ENCODE measurements at regions not wholly inside any gene's neighbourhood (a gene's known extent, or its start where the extent isn't known, plus 50 kb on each side); places are given as distances from the start of the nearest gene placed in this dataset.
"Not testable (repeated sequence)": the region's sequence is repeated elsewhere in the genome, so short reads cannot be mapped to it uniquely, and the experiment has no call there.

DNA sequence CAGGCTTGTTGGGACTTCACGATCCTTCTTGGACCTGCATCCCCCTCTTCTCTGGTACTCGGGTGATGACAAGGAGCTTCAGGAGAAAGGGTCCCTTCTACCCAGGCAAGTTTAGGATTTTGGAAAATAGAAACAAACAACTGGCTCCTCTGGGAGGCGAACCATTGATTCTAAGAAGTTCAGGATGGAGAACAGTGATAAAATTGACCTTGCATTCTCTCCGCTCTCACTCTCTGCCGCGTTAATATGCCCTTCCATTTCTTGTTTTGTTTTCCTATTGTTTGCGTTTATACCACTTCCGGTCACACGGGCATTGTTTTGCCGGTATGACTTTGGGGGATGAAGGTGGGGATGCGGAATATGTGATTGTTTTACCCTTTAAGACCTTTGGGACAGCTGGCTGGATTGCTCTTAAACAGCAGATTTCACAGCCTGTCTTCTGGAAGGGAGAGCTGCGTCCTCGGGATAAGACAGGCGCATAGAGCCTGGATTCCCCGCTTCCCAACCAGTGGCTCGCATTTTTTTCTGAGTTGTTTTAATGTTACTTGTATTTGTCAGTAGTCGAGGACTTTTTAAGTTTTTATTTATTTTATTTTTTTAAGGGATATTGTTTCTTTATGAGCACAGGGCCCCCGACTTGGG lies 144.3 kb upstream of the ZNF184 start:
- no peak for DNase-seq

DNA sequence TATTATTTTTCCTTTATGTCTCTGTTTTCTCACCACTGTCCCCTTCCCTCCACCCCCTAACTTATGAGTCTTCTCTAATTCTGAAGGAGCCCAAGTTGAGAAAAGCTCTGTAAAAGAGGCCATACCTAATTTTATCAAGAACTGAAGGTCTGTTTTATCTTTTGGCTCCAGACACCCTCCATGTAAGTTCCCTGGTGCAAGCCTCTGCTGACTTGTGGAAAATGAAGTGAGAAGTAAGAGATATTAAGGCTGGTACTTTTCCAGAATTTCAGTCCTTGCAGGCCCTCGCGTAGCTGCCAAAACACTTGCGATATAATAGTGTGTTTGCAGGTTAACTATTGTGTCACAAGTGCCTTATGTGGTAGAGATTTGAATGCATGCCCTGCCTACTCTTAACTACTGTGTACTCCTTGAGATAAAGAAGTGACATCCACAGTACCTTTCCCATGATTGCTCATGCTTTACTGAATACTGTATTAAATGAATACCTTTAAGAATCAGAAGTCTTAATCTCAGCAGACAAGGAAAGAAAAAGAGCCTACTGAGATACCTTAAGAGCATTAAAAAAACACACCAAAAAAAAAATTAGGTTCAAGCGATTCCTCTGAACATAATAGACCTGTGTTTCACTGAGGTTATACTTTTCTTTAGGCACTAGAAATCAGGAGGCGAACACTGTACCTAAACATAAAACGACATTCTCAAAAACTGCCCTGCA lies 143.6 kb upstream of the ZNF184 start:
- DNase-seq: no peak

DNA sequence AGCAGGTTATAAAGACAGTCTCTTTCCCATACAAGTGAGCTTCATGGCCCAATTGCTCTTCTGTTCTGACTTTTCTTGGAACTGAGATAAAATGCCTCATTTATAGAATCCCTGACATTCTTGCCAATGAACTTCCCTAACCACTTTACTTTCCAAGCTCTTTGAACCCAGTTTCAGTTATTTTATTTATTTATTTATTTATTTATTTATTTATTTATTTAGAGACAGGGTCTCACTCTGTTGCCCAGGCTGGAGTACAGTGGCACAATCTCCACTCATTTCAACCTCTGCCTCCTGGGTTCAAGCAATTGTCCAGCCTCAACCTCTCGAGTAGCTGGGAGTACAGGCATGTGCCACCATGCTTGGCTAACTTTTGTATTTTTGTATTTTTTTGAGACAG lies 138.5 kb upstream of the ZNF184 start:
- no peak for DNase-seq

DNA sequence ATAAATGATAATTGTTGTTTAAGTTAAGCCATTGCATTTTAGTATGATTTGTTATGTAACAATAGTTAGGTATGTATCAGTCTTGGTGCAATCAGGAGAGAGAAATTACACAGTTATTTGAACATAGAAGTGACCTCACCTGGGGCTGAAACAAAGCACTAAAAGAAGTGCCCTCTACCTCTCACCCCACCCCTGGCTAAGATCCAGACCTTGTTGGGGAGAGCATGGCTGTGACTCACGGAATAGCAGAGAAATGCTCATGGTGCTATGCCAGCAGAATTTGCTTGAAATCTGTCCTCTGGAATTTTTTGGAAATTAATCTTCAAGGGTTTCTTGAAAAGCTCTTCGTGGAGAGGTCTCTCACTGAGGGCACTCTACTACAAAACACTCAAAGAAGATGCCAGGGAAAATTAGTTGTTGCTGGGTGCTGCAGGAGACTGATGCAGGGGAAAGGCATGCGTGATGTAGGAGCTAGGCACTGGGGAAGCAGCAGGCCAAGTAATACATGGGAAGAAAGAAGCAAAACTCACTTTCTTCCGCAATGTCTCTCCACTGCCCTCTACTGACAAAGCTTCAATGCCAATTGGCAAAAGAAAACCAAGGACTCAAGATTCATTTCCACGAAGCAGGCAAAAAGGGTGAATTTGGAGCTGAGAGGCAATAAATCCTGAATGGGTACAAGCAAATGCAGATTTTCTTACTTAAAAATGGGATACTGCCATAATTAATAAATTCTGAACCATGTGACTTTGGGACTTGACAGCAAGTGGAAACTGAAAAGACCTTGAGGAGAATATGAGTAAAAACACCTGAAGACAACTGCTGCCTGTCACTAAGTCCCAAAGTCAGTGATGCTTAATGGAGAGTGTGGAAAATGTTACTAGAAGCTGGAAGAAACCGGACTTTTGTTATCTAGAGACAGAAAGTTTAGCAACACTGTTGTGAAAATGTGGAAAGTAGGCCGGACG lies 136.3 kb upstream of the ZNF184 start:
- DNase-seq: no peak

DNA sequence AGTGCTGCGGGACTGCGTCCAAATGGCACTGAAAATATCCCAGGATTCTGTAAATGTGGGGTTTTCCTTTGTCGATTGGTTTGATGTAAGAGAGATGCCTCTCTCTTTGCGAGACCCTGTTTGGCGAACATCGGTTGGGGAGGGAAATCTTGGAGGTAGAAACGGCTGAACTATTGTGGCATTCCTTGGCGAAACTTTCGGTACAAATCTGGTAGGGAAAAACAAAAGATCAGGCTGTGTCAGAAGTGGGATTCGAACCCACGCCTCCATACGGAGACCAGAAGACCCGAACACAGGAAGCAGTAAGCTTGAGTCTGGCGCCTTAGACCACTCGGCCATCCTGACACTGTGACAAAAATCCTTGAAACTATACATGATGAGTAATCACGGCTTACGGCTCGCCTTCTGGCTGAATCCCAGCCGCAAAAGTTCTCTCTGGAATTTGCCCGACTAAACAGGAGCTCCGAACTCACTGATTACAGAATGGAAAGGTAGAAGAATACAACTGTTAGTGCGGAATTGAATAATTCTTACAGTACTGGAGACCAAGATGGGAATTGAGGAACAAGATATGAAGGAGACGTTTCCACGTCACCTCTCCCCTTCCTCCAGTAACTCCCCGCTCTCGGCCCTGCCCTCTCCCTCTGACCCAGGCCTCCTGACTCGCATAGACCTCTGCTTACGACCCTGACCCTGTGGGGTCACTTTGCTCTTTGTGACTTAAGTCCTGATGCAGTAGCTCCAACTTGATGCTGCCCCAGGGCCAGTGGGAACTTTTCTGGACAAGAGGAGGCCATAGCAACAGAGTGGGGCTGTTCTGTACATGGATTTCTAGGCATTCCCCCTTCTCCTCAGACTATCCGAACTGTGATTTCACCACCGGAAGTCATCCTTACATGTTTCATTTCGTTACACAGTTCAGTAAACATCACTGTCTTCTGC lies 132.8 kb upstream of the ZNF184 start:
- no peak for DNase-seq

DNA sequence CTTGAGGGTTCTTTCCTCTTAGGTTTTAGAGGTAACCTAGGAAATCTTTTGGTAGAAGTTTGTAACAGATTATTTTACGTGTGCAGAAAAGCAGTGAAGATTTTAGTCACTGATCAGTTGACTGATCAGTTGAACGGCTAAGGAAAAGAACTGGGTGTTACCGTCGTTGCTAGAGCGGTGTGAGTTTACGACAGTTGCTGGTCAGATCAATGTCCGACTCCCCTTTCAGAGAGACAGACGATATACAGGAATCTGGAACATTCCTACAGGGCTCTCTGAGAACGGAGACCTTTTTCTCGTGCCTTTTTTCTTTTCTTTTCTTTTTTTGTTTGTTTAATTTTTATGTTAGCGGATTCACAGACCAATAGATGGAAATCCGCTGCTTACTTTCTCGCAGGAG lies 132.1 kb upstream of the ZNF184 start:
- no peak for DNase-seq

DNA sequence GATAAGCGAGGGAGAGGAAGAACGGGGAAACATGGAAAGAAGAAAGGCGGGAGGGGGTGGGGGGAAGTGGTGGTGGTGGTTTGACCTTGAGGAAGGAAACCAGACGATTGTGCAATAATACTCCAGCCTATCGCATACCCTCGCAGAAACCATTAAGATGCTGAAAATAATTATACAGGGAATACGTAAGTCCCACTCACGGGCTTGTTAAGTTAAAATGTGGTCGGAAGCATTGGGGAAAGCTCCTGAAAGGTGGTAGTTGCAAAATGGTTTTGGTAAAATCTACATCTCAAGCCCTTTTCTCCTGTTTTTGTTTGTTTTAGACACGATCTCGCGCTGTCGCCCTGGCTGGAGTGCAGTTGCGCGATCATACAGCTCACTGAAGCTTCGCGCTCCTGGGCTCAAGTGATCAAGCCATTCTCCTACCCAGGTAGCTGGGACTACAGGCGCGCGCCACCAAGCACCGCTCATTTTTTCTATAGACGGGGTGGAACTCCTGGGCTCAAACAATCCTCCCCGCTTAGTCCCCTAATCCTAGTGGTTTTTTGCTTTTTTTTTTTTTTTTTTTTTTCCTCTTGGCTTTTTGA lies 128.9 kb upstream of the ZNF184 start:
- no peak for DNase-seq

DNA sequence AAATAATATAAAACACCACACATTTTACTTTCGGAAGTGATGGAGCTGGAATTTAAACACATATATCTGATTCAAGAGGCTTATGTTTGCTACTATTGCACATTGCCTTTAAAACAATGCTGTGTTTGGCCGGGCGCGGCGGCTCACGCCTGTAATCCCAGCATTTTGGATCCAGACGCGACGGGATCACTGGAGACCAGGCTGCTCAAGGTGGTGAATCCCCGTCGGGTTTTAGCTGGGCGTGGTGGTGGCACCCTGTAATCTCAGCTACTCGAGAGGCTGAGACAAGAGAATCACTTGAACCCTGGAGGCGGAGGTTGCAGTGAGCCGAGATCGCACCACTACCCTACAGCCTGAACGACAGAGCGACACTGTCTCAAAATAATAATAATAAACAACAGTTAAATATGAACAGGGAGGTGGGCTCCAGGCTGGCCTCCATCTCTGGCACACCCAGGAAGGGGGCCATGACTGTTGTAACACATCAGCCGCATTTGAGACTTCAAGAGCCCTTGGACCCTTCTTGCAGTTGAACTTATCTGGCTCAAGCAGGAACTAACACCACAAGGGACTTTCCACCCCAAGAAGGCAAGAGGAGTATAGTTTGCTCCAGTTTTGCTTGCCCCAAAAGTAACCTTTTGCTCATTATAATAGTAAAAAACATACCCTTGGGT lies 127.1 kb upstream of the ZNF184 start:
- no peak for DNase-seq

DNA sequence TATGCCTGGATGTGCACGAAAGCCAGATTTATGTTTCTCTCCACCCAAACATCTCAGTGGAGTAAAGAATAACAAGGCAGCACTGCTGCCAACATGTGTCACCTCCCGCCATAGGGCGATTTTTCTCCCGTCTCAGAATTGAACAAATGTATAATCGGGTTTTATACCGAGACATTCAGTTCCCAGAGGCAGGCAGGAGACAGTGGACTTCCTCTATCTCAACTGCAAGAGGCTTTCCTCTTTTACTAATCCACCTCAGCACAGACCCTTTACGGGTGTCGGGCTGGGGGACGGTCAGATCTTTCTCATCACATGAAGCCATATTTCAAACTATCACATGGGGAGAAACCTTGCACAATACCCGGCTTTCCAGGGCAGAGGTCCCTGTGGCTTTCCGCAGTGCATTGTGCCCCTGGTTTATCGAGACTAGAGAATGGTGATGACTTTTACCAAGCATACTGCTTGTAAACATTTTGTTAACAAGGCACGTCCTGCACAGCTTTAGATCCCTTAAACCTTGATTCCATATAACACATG lies 124.2 kb upstream of the ZNF184 start:
- not testable (repeated sequence) for DNase-seq

DNA sequence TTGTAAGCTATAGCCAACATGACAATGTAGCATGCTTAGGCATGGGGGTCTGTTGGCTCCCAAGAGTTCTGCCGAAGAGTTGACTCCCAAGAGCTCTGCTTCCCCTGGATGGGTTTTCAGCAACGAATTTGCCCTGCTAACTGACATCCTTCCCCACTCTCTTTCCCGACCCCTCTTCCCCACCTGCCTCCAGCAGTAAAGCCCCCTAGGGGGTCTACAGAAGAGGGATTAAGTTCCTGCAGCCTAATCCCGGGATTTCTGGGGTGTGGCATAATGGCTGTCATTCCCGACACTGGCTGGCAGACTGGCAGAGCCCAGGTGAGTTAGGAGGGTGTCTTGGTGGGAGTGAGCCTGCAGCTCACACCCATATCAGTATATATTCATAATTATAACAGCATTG lies 121.0 kb upstream of the ZNF184 start:
- no peak for DNase-seq

DNA sequence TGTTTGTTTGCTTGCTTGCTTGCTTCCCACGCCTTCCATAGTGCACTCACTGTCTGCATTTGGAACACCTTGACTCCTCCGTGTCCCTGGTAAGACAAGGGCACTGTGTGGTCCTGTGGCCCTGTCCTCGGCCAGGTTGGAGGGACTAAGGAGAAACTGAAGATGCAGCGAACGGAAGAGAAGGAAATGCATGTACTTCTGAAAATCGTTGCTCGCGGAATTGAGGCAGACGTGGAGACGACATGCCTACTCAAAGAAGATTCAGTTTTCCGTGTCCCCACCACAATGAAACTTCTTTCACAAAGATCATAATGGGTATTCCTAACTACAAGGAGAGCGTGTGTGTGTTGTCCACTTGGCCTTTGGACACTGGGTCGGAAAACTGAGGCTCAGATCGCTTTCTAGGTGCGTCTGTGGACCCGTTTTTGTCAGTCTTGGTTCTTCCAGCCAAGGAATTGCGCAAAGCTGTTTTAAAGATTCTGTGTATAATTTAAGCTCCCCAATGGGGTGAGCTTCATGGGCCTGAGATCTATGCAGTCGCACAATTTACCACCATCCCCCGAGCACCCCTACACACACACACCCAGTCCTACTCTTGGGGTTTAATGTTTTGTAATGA lies 120.4 kb upstream of the ZNF184 start:
- DNase-seq: no peak

DNA sequence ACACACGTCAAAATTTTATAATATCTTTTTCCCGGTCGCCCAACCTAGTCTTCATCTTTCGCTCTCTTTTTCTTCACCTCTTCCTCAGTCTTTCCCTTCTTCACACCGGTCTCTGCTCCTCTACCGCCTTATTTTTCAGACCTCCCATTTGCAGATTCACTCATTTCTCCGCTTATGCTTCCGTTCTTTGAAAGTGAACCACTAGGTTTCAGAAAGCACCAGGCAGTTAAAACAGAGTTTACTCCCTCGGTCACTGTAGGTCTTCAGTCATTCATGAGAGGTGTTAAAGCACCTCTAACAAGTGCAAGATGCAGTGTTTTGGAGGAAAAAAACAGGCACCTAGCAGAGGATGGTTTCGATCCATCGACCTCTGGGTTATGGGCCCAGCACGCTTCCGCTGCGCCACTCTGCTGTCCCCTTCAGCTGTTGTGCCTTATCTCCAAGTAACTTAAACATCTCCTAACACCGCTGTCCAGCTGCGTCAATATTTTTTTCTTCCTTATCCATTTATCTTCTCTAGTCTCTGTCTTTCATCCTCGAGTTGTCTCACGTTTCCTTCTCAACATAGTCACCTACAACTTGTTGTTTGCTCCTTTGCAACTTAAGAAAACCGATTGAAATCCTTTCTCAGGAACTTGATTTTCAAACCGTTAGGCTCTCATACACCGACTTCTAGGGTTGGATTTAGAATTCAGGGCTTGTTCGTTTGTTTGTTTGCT lies 119.7 kb upstream of the ZNF184 start:
- DNase-seq: peak; percentile 17

DNA sequence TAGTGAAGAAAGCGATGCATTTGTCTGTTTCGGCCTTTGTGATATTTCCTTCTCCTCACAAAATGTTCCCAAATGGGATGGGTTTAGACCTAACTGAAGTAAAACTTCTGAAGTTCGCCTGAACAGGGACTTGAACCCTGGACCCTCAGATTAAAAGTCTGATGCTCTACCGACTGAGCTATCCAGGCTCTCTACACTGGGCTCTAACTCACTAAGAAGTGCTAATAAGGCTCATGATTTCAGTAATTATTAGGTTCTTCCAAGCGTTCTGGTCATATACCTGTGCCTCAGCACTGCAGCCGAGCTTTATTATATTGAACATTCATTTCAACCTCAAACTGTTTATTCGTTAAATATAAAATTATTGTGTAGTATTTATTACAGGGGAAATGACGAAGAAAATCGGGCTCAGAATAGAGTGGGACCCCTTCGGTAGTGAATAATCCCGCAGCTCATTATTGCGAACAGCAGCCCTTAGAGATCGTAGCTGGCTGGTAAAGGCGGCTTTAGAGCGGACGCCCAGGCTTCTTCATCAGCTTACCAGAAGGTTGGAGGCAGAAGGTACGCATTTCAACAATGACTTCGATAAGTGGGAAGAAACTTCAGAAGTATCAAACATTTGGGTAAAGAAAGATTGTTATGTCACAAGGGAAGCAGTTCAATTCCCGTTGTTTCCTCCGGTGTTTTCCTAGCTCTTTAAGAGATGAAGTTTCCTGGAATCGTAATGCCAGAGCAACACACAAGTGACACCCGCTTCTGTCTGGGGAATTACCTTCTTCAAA lies 119.0 kb upstream of the ZNF184 start:
- DNase-seq: no peak

DNA sequence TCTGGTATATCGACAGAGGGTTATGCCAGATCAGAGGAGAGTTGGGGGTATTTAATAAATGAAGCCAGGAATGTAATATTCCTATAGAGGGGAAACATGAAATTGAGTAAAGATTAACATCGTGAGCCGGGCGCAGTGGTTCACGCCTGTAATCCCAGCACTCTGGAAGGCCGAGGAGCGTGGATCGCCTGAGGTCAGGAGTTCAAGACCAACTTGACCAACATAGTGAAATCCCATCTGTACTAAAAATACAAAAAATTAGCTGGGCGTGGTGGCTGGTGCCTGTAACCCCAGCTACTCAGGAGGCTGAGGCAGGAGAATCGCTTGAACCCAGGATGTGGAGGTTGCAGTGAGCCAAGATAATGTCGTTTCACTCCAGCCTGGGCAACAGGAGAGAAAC lies 112.4 kb upstream of the ZNF184 start:
- not testable (repeated sequence) for DNase-seq

DNA sequence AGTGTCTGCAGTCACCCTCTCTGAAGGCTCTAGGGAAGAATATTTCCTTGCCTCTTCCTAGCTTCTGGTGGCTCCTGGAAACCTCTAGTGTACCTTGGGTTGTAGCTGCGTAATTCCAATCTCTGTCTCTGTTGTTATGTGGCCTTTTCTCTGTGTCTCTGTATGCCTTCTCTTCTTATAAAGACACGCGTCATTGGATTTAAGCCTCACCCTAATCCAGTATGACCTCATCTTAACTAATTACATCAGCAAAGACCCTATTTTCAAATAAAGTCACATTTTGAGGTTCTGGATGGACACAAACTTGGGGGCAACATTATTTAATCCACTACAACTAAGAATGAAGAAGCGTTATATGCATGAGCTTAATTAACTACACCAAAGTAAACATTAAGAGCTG lies 111.4 kb upstream of the ZNF184 start:
- no peak for DNase-seq

DNA sequence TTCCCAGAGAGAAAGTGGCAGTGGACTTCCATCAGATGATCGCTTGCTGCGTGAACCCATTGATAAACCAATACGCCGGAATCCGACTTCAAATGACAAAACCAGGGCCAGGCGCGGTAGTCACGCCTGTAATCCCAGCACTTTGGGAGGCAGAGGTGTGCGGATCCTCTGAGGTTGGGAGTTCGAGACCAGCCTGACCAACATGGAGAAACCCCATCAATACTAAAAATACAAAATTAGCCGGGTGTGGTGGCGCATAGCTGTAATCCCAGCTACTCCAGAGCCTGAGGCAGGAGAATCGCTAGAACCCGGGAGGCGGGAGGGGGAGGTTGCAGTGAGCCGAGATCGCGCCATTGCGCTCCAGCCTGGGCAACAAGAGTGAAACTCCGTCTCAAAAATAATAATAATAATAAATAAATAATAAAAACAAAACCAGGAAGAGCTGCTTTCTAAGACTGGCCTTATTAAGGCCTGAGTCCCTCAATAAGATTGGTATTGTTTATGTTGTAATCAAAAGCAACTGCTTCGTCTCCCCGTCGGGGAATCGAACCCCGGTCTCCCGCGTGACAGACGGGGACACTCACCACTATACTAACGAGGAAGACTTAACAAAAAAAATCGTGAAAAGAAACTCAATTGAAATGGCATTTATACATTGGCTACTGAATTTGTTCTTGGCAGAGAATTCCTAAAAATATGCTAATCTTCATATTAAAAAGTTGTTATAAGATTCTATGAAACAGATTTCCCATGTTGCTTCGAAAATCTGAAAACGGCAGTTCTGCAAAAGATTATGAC lies 110.2 kb upstream of the ZNF184 start:
- peak; percentile 45 for DNase-seq

DNA sequence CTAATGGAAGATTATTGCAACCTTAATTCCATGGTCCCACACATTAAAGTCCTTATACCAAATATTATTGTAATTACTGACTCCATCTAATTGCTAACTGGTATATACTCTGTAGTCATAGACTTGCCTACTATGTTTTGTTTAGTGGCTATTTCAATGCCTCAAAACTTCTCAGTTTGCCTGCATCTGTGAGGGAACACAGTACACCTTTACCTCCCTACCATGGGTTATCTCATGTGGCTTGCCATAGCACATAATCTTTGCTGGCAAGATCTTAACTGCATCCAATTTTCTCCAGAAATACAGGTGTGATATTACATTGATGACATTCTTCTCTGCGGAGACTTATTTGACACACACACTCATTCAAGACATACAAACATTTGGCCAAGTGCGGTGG lies 107.1 kb upstream of the ZNF184 start:
- no peak for DNase-seq

DNA sequence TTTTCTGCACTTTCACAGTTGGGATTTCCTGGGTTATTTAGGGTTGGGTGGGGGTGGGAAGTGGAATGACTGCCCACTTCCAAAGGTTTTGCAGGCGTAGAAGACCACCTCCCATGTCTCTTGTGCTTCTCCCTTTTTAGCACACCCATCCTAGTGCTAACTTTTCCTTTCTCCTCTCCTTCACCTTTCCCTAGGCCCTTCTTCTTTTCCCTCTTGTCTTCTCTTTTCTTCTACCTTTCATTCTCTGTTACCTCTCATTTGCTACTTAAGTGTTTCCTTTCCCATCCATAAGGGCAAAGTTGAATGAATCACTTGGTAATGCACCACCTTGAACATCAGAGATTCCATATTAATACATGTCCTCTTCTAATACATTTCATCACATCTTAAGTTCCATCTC lies 105.0 kb upstream of the ZNF184 start:
- DNase-seq: no peak
